Neural progenitor cell (in vitro differentiated cells): ENCODE measurements at regions not wholly inside any gene's neighbourhood (a gene's known extent, or its start where the extent isn't known, plus 50 kb on each side); places are given as distances from the start of the nearest gene placed in this dataset.

Experiments used
- DNase-seq: peaks from one replicate; pipeline ENCODE4 v3.0.0-alpha.2; 2016; ENCODE audit warnings: low spot score
- H2AFZ ChIP-seq: fragments of 200-600 bp; sonication (generic); replicated peaks from 2 replicates; pipeline ENCODE4 v1.6.1; 2016; ENCODE audit warnings: antibody characterized with exemption
- H3F3A ChIP-seq: fragments of 200-600 bp; sonication (generic); 2 replicates; pipeline ENCODE4 v1.6.1; 2016; ENCODE audit warnings: antibody characterized with exemption, low read depth
- H3K27ac ChIP-seq: fragments of 200-600 bp; sonication (generic); 2 replicates; pipeline ENCODE4 v1.5.1; 2016; ENCODE audit warnings: mild to moderate bottlenecking
- H3K27me3 ChIP-seq: fragments of 200-600 bp; sonication (generic); 2 replicates; pipeline ENCODE4 v1.6.1; 2016; ENCODE audit warnings: mild to moderate bottlenecking, moderate library complexity
- H3K36me3 ChIP-seq: fragments of 200-600 bp; sonication (generic); 2 replicates; pipeline ENCODE4 v1.5.1; 2016
- H3K4me1 ChIP-seq: fragments of 200-600 bp; sonication (generic); 2 replicates; pipeline ENCODE4 v1.6.1; 2016; ENCODE audit warnings: mixed run types
- H3K4me2 ChIP-seq: fragments of 200-600 bp; sonication (generic); 2 replicates; pipeline ENCODE4 v1.6.1; 2016
- H3K4me3 ChIP-seq: fragments of 200-600 bp; sonication (generic); 2 replicates; pipeline ENCODE4 v1.5.1; 2016
- H3K79me2 ChIP-seq: fragments of 200-600 bp; sonication (generic); 2 replicates; pipeline ENCODE4 v1.6.1; 2016; ENCODE audit warnings: low read depth
- H3K9ac ChIP-seq: fragments of 200-600 bp; sonication (generic); 2 replicates; pipeline ENCODE4 v1.6.1; 2016
- H3K9me3 ChIP-seq: fragments of 200-600 bp; sonication (generic); 2 replicates; pipeline ENCODE4 v1.5.1; 2016; ENCODE audit warnings: low read depth
- H4K20me1 ChIP-seq: fragments of 200-600 bp; sonication (generic); 2 replicates; pipeline ENCODE4 v1.6.1; 2016; ENCODE audit warnings: low read depth
- H3K27ac Mint-ChIP-seq: 3 replicates; pipeline ENCODE4 v1.8.0; 2021; ENCODE audit warnings: mixed read lengths
- H3K27me3 Mint-ChIP-seq: 2 replicates; pipeline ENCODE4 v1.8.0; 2022; ENCODE audit warnings: low read depth, mild to moderate bottlenecking, inconsistent platforms, moderate library complexity, mixed read lengths; ENCODE audit not compliant: insufficient read depth
- H3K36me3 Mint-ChIP-seq: 3 replicates; pipeline ENCODE4 v1.8.0; 2021; ENCODE audit warnings: mixed read lengths
- H3K4me1 Mint-ChIP-seq: 3 replicates; pipeline ENCODE4 v1.8.0; 2021; ENCODE audit warnings: mixed read lengths
- H3K4me3 Mint-ChIP-seq: 3 replicates; pipeline ENCODE4 v1.8.0; 2021; ENCODE audit warnings: mild to moderate bottlenecking, moderate library complexity, mixed read lengths
- H3K9me3 Mint-ChIP-seq: 3 replicates; pipeline ENCODE4 v1.8.0; 2020; ENCODE audit warnings: mixed read lengths
- CTCF ChIP-seq: fragments of 200-600 bp; sonication (generic); IDR thresholded peaks from 2 replicates; pipeline ENCODE4 v1.5.1; 2017; ENCODE audit warnings: antibody characterized with exemption, mild to moderate bottlenecking
- EZH2 ChIP-seq: fragments of 200-600 bp; sonication (generic); IDR thresholded peaks from 2 replicates; pipeline ENCODE4 v1.6.1; 2017; ENCODE audit warnings: antibody characterized with exemption, mild to moderate bottlenecking, moderate library complexity
- EZH2phosphoT487 ChIP-seq: fragments of 200-600 bp; sonication (generic); IDR thresholded peaks from 2 replicates; pipeline ENCODE4 v1.6.1; 2017; ENCODE audit warnings: antibody characterized with exemption

GRCh38 chr6:3515669-3516068, 58.8 kb upstream of the SLC22A23 start:
- no peak overlapping the region for H3K4me3 Mint-ChIP-seq
- no peak overlapping the region for H3K4me2 ChIP-seq
- peaks cover 20% of the 10 kb centered on the region for H3K4me1 ChIP-seq

GRCh38 chr6:3513416-3513815, 56.6 kb upstream of the SLC22A23 start:
- H3K79me2 ChIP-seq = no peaks in the 10 kb centered on the region
- peaks cover 21% of the 10 kb centered on the region for H3K4me1 ChIP-seq
- no peaks in the 10 kb centered on the region for H3K36me3 Mint-ChIP-seq
- H3K4me1 Mint-ChIP-seq = peaks cover 54% of the 10 kb centered on the region
- H3K27me3 ChIP-seq = no peaks in the 10 kb centered on the region
- H3K36me3 ChIP-seq = no peaks in the 10 kb centered on the region
- H3K4me2 ChIP-seq = no peak overlapping the region
- H3K27ac Mint-ChIP-seq = peak overlapping the region; percentile 25
- H3K27me3 Mint-ChIP-seq = peaks cover 16% of the 10 kb centered on the region
- H3K27ac ChIP-seq = no peak overlapping the region
- no peak overlapping the region for H2AFZ ChIP-seq
- DNase-seq = no peak
- no peak overlapping the region for H3K9ac ChIP-seq
- no peaks in the 10 kb centered on the region for H4K20me1 ChIP-seq
- no peak overlapping the region for H3K4me3 Mint-ChIP-seq
- no peaks in the 10 kb centered on the region for H3K9me3 ChIP-seq
- no peak overlapping the region for H3K4me3 ChIP-seq
- no peak for TF ChIP-seq EZH2
- TF ChIP-seq EZH2phosphoT487 = no peak
- TF ChIP-seq CTCF = no peak
- H3K9me3 Mint-ChIP-seq = no peaks in the 10 kb centered on the region
- no peaks in the 10 kb centered on the region for H3F3A ChIP-seq

More at GRCh38 chr6:3515669-3516068, 58.8 kb upstream of the SLC22A23 start:
- H3K9me3 Mint-ChIP-seq = peaks cover 6% of the 10 kb centered on the region
- no peak overlapping the region for H3K27ac ChIP-seq
- no peak overlapping the region for H3K4me3 ChIP-seq
- no peak for DNase-seq
- no peaks in the 10 kb centered on the region for H3K9me3 ChIP-seq
- peaks cover 16% of the 10 kb centered on the region for H3K27me3 Mint-ChIP-seq
- H3K36me3 ChIP-seq = no peaks in the 10 kb centered on the region
- TF ChIP-seq EZH2phosphoT487 = no peak
- no peak for TF ChIP-seq EZH2
- no peak for TF ChIP-seq CTCF
- no peaks in the 10 kb centered on the region for H3K36me3 Mint-ChIP-seq
- no peaks in the 10 kb centered on the region for H3K79me2 ChIP-seq
- no peaks in the 10 kb centered on the region for H4K20me1 ChIP-seq
- H3F3A ChIP-seq = no peaks in the 10 kb centered on the region
- no peak overlapping the region for H3K9ac ChIP-seq
- no peak overlapping the region for H2AFZ ChIP-seq
- no peaks in the 10 kb centered on the region for H3K27me3 ChIP-seq
- no peak overlapping the region for H3K27ac Mint-ChIP-seq
- H3K4me1 Mint-ChIP-seq = peaks cover 41% of the 10 kb centered on the region

- Histone ChIP-seq H4K20me1 (no peaks in the 10 kb centered on the region), H3K27me3 (no peaks in the 10 kb centered on the region), H3K4me3 (no peak overlapping the region), H3K4me2 (no peak overlapping the region), H3K9me3 (no peaks in the 10 kb centered on the region), H3K79me2 (no peaks in the 10 kb centered on the region), H3K4me1 (peaks cover 20% of the 10 kb centered on the region), H3K27ac (no peak overlapping the region), H3K9ac (no peak overlapping the region), H3K36me3 (no peaks in the 10 kb centered on the region), H3F3A (no peaks in the 10 kb centered on the region), H2AFZ (no peak overlapping the region)
- DNase-seq = no peak
- TF ChIP-seq EZH2 = no peak
- no peak for TF ChIP-seq CTCF
- no peak for TF ChIP-seq EZH2phosphoT487
- H3K4me1 Mint-ChIP-seq = peaks cover 49% of the 10 kb centered on the region
- H3K4me3 Mint-ChIP-seq = no peak overlapping the region
- H3K27ac Mint-ChIP-seq = peak overlapping the region; percentile 64
- no peaks in the 10 kb centered on the region for H3K36me3 Mint-ChIP-seq
- H3K9me3 Mint-ChIP-seq = no peaks in the 10 kb centered on the region
- peaks cover 16% of the 10 kb centered on the region for H3K27me3 Mint-ChIP-seq
Measured at GRCh38 chr6:3512832-3513231, 56.0 kb upstream of the SLC22A23 start.
